DND-41 (cell line): ENCODE measurements at regions not wholly inside any gene's neighbourhood (a gene's known extent, or its start where the extent isn't known, plus 50 kb on each side); places are given as distances from the start of the nearest gene placed in this dataset.

ENCODE experiments used
- ATAC-seq: fragments of 200-7000 bp; cut with Tn5 transposase; 3 replicates; pipeline ENCODE4 v1.9.1; 2021; ENCODE audit warnings: low read depth; ENCODE audit not compliant: insufficient read depth
- DNase-seq: peaks from one replicate; pipeline ENCODE4 v3.0.0-alpha.2; 2020
- H2AFZ ChIP-seq: 2 replicates; pipeline ENCODE4 v1.6.0; 2012; ENCODE audit warnings: low read depth, low read length
- H3K27ac ChIP-seq: 2 replicates; pipeline ENCODE4 v1.5.1; 2012; ENCODE audit warnings: low read length, inconsistent platforms
- H3K27me3 ChIP-seq: fragments of 200-600 bp; sonication (generic); 2 replicates; pipeline ENCODE4 v1.6.0; 2012; ENCODE audit warnings: low read length, mild to moderate bottlenecking, inconsistent platforms; ENCODE audit not compliant: insufficient read depth, poor library complexity
- H3K36me3 ChIP-seq: 2 replicates; pipeline ENCODE4 v1.5.1; 2012; ENCODE audit warnings: low read length, inconsistent platforms; ENCODE audit not compliant: insufficient read depth
- H3K4me1 ChIP-seq: 2 replicates; pipeline ENCODE4 v1.5.1; 2012; ENCODE audit warnings: mild to moderate bottlenecking, low read length; ENCODE audit not compliant: insufficient read depth
- H3K4me2 ChIP-seq: 2 replicates; pipeline ENCODE4 v1.6.0; 2012; ENCODE audit warnings: mild to moderate bottlenecking, moderate library complexity, low read length, inconsistent platforms; ENCODE audit not compliant: insufficient read depth
- H3K4me3 ChIP-seq, 2 experiments: fragments of 200-600 bp in 1 of 2; shearing (Covaris generic) in 1 of 2; 2 replicates each; pipeline ENCODE4 v1.5.1; 2012 to 2016; ENCODE audit warnings: inconsistent platforms in 2 of 2, low read length in 2 of 2, mild to moderate bottlenecking in 2 of 2, low read depth in 1 of 2, moderate library complexity in 1 of 2
- H3K79me2 ChIP-seq: 2 replicates; pipeline ENCODE4 v1.6.0; 2012; ENCODE audit warnings: low read length, inconsistent platforms; ENCODE audit not compliant: insufficient read depth
- H3K9ac ChIP-seq: 2 replicates; pipeline ENCODE4 v1.6.0; 2012; ENCODE audit warnings: low read depth, mild to moderate bottlenecking, inconsistent platforms, low read length, moderate library complexity
- H3K9me3 ChIP-seq: 2 replicates; pipeline ENCODE4 v1.5.1; 2012; ENCODE audit warnings: low read length, moderate library complexity, mild to moderate bottlenecking, inconsistent platforms; ENCODE audit not compliant: insufficient read depth, severe bottlenecking
- H4K20me1 ChIP-seq: 2 replicates; pipeline ENCODE4 v1.6.0; 2012; ENCODE audit warnings: low read length; ENCODE audit not compliant: insufficient read depth
- EZH2 ChIP-seq: IDR thresholded peaks from 3 replicates; pipeline ENCODE4 v1.6.1; 2012; ENCODE audit warnings: borderline replicate concordance, low read depth, mild to moderate bottlenecking, moderate library complexity, low read length, inconsistent platforms; ENCODE audit not compliant: severe bottlenecking
- TF ChIP-seq, protein P1 (sequence below): IDR thresholded peaks from 2 replicates; pipeline ENCODE4 v1.5.1; 2012; ENCODE audit warnings: borderline replicate concordance, low read length, moderate library complexity, mild to moderate bottlenecking; ENCODE audit not compliant: poor library complexity, severe bottlenecking; ENCODE audit errors: extremely low read depth

DNA sequence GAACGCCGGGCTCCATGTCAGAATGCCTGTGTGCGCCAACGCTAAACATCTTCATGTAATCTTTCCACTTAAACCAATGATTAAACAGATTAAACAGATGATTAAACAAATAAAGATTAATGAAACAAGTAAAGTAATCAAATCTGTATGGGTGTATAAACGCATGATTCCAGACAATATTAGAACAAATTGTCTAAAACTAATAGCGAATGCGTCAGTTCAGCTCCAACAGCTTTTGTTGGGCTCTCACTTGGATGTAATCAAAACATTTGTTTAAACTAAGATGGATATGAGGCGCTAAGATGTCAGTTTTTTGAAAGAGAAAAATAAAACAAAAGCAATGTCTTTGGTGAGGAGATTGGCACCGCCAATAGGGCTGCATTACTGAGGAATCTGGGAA is 299.1 kb upstream of the TLE3 start:
- Histone ChIP-seq H3K9me3 (no peaks in the 10 kb centered on the region), H3K4me1 (no peaks in the 10 kb centered on the region), H3K4me3 (no peak overlapping the region), H3K9ac (no peak overlapping the region), H3K27ac (no peak overlapping the region), H2AFZ (no peak overlapping the region), H3K36me3 (no peaks in the 10 kb centered on the region), H3K4me2 (no peak overlapping the region), H4K20me1 (no peaks in the 10 kb centered on the region), H3K27me3 (no peaks in the 10 kb centered on the region), H3K79me2 (no peaks in the 10 kb centered on the region)
- no peak for DNase-seq
- no peak for TF ChIP-seq EZH2
- ATAC-seq = no peak

DNA sequence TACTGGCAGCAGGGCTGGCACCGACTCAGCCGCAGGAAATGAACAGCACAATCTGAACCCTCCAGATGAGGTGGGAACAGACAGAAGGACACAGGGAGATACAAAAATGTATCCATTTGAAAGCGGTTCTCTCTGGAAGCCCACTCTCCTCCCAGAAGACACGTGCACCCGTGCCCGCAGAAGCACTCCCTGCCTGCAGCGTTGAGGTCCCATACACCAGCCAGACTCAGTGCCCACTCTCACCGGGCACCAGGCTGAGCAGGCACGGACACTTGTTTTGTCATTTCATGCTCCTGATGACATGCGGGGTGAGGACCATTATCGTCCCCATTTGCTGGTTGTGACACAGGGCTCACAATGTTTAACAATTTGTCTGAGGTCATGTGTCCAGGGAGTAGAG is 297.4 kb upstream of the TLE3 start:
- no peaks in the 10 kb centered on the region for H3K36me3 ChIP-seq
- H3K9ac ChIP-seq = no peak overlapping the region
- H3K27ac ChIP-seq = no peak overlapping the region
- ATAC-seq (no peak), DNase-seq (no peak)
- no peak overlapping the region for H3K4me3 ChIP-seq
- H3K9me3 ChIP-seq = no peaks in the 10 kb centered on the region
- H2AFZ ChIP-seq = no peak overlapping the region
- H3K4me1 ChIP-seq = no peaks in the 10 kb centered on the region
- no peak overlapping the region for H3K4me2 ChIP-seq
- no peaks in the 10 kb centered on the region for H4K20me1 ChIP-seq
- no peaks in the 10 kb centered on the region for H3K79me2 ChIP-seq
- TF ChIP-seq, protein P1, sequence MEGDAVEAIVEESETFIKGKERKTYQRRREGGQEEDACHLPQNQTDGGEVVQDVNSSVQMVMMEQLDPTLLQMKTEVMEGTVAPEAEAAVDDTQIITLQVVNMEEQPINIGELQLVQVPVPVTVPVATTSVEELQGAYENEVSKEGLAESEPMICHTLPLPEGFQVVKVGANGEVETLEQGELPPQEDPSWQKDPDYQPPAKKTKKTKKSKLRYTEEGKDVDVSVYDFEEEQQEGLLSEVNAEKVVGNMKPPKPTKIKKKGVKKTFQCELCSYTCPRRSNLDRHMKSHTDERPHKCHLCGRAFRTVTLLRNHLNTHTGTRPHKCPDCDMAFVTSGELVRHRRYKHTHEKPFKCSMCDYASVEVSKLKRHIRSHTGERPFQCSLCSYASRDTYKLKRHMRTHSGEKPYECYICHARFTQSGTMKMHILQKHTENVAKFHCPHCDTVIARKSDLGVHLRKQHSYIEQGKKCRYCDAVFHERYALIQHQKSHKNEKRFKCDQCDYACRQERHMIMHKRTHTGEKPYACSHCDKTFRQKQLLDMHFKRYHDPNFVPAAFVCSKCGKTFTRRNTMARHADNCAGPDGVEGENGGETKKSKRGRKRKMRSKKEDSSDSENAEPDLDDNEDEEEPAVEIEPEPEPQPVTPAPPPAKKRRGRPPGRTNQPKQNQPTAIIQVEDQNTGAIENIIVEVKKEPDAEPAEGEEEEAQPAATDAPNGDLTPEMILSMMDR = no peak
- TF ChIP-seq EZH2 = no peak
- no peaks in the 10 kb centered on the region for H3K27me3 ChIP-seq

DNA sequence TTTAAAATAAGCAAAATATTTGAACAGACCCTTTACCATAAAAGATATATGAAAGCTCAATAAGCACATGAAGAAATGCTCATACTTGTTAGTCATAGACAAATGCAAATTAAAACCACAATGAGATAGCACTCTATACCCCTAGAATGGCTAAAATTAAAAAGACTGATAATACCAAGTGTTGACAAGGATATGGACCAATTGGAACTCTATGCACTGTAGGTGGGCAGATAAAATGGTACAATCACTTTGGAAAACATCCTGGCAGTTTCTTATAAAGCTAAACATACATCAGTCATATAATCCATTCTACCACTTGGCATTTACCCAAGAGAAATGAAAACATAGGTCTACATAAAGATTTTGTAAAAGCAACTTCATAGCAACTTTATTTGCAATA is 293.0 kb upstream of the TLE3 start:
- no peak for TF ChIP-seq EZH2
- TF ChIP-seq, protein P1 = no peak
- no peaks in the 10 kb centered on the region for H3K4me1 ChIP-seq
- H3K27ac ChIP-seq = no peak overlapping the region
- H2AFZ ChIP-seq = no peak overlapping the region
- no peaks in the 10 kb centered on the region for H3K79me2 ChIP-seq
- no peaks in the 10 kb centered on the region for H4K20me1 ChIP-seq
- H3K9ac ChIP-seq = no peak overlapping the region
- H3K4me2 ChIP-seq = no peak overlapping the region
- no peak overlapping the region for H3K4me3 ChIP-seq
- ATAC-seq (no peak), DNase-seq (no peak)
- H3K36me3 ChIP-seq = no peaks in the 10 kb centered on the region
- H3K9me3 ChIP-seq = no peaks in the 10 kb centered on the region
- no peaks in the 10 kb centered on the region for H3K27me3 ChIP-seq

DNA sequence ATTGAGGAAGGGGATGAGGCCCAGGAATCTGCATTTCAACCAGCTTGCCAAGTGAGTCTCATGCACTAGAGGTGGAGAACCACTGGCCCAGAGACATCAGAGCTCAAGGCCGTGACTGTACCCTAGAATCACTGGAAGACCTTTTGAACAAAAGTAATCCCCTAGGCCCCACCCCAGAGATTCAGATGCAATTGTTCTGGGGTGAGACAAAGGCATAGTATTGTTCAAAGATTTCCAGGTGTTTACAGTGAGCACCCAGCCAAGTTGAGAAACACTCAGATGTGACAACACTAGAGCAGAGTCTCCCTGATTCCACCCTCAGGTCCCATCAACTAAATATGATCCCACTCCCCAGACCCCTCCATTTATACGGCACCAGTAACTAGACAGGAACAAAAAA is 290.3 kb upstream of the TLE3 start:
- no peaks in the 10 kb centered on the region for H3K9me3 ChIP-seq

More for the DNA sequence above, 290.3 kb upstream of the TLE3 start:
- no peak overlapping the region for H3K4me2 ChIP-seq
- H3K27me3 ChIP-seq = no peaks in the 10 kb centered on the region
- ATAC-seq (no peak), DNase-seq (no peak)
- H3K27ac ChIP-seq = no peak overlapping the region
- no peak overlapping the region for H2AFZ ChIP-seq
- no peaks in the 10 kb centered on the region for H3K4me1 ChIP-seq
- no peak for TF ChIP-seq EZH2
- TF ChIP-seq, protein P1 = no peak
- no peak overlapping the region for H3K4me3 ChIP-seq
- no peaks in the 10 kb centered on the region for H4K20me1 ChIP-seq
- no peaks in the 10 kb centered on the region for H3K79me2 ChIP-seq
- no peak overlapping the region for H3K9ac ChIP-seq
- no peaks in the 10 kb centered on the region for H3K36me3 ChIP-seq
